ENCODE measurements at regions not wholly inside any gene's neighbourhood (a gene's known extent, or its start where the extent isn't known, plus 50 kb on each side); places are given as distances from the start of the nearest gene placed in this dataset.

GRCh38 chr9:26129217-26129616, 451.0 kb upstream of the TUSC1 start:
- no peak for TF ChIP-seq ZFP3 (CRISPR knock-in tag; IDR thresholded peaks at IDR 0.05)
- no peak for TF ChIP-seq ISL1 (CRISPR knock-in tag; IDR thresholded peaks at IDR 0.05)

All from SK-N-SH treated with all-trans-retinoic acid at 6 μM for 48 hours (cell line).